ENCODE measurements at regions not wholly inside any gene's neighbourhood (a gene's known extent, or its start where the extent isn't known, plus 50 kb on each side); places are given as distances from the start of the nearest gene placed in this dataset.
"Not testable (repeated sequence)": the region's sequence is repeated elsewhere in the genome, so short reads cannot be mapped to it uniquely, and the experiment has no call there.

DNA sequence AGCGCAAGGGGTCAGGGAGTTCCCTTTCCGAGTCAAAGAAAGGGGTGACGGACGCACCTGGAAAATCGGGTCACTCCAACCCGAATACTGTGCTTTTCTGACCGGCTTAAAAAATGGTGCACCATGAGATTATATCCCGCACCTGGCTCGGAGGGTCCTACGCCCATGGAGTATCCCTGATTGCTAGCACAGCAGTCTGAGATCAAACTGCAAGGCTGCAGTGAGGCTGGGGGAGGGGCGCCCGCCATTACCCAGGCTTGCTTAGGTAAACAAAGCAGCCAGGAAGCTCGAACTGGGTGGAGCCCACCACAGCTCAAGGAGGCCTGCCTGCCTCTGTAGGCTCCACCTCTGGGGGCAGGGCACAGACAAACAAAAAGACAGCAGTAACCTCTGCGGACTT, 426.1 kb upstream of the SPTLC3 start:
- TF ChIP-seq POLR2A (IDR thresholded peaks at IDR 0.05); CTCF (IDR thresholded peaks at IDR 0.05 in 8 of 11, conservative IDR thresholded peaks at IDR 0.05 in 3 of 11): not testable (repeated sequence)
